ENCODE measurements at regions not wholly inside any gene's neighbourhood (a gene's known extent, or its start where the extent isn't known, plus 50 kb on each side); places are given as distances from the start of the nearest gene placed in this dataset.
A peak's percentile ranks its signal among the peaks of the same experiment; 100 is the strongest.

DNA sequence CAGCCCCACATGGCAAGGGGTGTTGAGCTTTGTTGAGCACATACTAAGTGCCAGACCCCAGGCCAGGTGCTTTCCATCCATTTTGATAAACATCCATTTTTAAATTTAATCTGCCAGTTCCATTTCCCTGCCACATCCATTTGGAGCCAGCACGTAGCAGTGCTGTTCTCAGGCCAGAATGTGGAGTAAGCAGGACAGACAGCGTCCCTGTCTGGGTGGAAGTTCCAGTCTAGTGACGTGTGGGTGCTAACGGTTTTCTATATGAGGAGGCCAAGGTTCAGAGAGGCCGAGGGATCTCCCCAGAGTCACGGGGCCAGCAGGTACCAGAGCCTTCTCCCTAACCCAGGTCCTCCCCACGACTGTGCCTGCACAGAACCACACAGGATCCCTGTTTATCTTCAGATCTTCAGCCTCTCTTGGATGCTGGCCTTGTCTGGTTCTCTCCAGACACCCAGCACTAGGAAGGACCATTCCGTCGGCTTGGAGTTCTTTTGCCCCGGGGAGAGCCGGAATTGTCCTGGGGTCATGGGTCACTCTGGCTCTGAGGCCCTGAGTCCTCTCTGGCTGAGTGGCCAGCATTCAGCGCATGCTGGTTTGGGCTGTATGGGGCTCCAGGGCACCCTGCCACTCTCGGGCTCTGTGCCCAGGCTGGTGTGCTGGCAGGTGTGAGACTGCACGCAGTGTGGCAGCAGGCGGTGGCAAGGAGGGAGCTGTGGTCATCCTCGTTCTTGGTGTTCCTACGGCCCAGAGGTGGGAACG is 63.6 kb upstream of the PPARA start:
- H3K4me1 ChIP-seq: peaks cover 20 to 100% (median 93%) of the 10 kb centered on the region in 4 donors
- H3K36me3 ChIP-seq: peaks cover 0 to 20% (median 7%) of the 10 kb centered on the region in 3 donors
- no peaks in the 10 kb centered on the region for H3K27me3 ChIP-seq
- no peaks in the 10 kb centered on the region for H3K9me3 ChIP-seq
- H3K27ac ChIP-seq: peak overlapping the region; percentile 97 to 99
- intact Hi-C loops (cut with DNase I; ENCODE audit: low total_unique reads): no loop called here
- TF ChIP-seq, protein P1, sequence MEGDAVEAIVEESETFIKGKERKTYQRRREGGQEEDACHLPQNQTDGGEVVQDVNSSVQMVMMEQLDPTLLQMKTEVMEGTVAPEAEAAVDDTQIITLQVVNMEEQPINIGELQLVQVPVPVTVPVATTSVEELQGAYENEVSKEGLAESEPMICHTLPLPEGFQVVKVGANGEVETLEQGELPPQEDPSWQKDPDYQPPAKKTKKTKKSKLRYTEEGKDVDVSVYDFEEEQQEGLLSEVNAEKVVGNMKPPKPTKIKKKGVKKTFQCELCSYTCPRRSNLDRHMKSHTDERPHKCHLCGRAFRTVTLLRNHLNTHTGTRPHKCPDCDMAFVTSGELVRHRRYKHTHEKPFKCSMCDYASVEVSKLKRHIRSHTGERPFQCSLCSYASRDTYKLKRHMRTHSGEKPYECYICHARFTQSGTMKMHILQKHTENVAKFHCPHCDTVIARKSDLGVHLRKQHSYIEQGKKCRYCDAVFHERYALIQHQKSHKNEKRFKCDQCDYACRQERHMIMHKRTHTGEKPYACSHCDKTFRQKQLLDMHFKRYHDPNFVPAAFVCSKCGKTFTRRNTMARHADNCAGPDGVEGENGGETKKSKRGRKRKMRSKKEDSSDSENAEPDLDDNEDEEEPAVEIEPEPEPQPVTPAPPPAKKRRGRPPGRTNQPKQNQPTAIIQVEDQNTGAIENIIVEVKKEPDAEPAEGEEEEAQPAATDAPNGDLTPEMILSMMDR (IDR thresholded peaks at IDR 0.05): no peak
- peak; percentile 35 to 83 for DNase-seq
- peak overlapping the region; percentile 30 to 40 for H3K4me3 ChIP-seq

DNA sequence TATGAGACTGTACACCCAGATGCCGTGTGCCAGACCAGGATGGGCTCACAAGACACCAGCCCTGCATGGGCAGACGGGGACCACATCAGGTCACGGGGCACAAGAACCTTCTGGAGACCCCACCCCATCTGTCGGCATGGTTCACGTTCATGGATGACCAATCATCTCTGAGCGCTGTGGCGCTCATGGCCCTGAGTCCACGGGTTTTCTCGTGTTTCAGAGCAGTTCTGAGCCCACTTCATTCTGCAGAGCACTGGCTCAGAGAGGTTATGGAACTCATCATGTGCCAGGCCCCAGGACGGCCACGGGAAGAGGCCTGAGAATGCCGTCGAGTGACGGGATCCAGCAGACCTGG is 63.0 kb upstream of the PPARA start:
- no peaks in the 10 kb centered on the region for H3K9me3 ChIP-seq
- H3K27ac ChIP-seq: peak overlapping the region; percentile 97 to 99
- DNase-seq: no peak
- peaks cover 20 to 100% (median 96%) of the 10 kb centered on the region in 4 donors for H3K4me1 ChIP-seq
- intact Hi-C loops (cut with DNase I; ENCODE audit: low total_unique reads): no loop called here
- TF ChIP-seq, protein P1 (IDR thresholded peaks at IDR 0.05): no peak
- peaks cover 0 to 26% (median 7%) of the 10 kb centered on the region in 3 donors for H3K36me3 ChIP-seq
- peak overlapping the region; percentile 27 to 40 for H3K4me3 ChIP-seq
- no peaks in the 10 kb centered on the region for H3K27me3 ChIP-seq

GRCh38 chr22:46087816-46088277 is 62.5 kb upstream of the PPARA start:
- Histone ChIP-seq H3K4me3 (peak overlapping the region; percentile 27 to 40), H3K9me3 (no peaks in the 10 kb centered on the region), H3K27ac (peak overlapping the region; percentile 97 to 99), H3K4me1 (peaks cover 20 to 100% (median 99%) of the 10 kb centered on the region in 4 donors), H3K27me3 (no peaks in the 10 kb centered on the region), H3K36me3 (peaks cover 0 to 30% (median 7%) of the 10 kb centered on the region in 3 donors)
- intact Hi-C loops (cut with DNase I; ENCODE audit: low total_unique reads): no loop called here
- TF ChIP-seq, protein P1 (IDR thresholded peaks at IDR 0.05): peak in 1 of 2 experiments; percentile 27
- DNase-seq: peak; percentile 93 to 98

DNA sequence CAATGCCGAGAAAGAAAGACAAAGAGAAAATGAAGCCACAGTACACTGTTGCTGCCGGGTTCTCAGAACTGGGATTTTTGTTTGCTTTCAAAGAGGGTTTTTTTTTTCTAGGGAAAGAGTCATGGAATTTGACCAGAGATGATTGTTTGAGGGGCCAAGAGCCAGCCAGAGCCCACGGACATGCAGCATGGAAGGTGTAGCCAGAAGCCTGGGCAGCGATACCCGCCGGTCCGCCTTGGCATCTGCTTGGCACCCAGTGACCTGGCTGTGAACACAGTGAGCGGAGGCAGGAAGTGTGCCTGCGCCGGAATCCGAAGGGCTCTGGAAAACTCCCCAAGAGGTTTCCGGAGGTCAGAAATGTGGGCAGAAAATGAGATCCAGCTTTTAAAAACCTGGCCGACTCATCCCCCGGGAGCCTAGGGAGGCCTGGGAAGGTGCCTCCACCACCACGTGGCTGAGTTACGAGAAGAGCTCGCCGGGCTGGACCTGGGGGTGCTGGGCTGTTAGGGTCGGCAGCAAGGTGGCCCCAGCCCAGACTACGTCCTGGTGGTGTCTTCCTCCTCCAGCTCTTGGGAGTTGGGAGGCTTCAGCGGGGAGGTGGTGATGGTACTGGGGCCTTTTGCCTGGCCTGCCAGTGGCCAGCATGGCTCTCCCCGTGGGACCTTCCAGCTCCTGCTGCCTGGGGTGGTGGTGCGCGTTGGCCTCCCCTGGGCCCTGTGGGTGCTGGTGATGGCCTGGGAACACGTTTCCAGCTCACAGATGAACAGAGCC is 61.6 kb upstream of the PPARA start:
- peaks cover 0 to 39% (median 8%) of the 10 kb centered on the region in 3 donors for H3K36me3 ChIP-seq
- intact Hi-C loops (cut with DNase I; ENCODE audit: low total_unique reads): no loop called here

GRCh38 chr22:46089426-46090035 is 60.8 kb upstream of the PPARA start:
- Histone ChIP-seq H3K27me3 (no peaks in the 10 kb centered on the region), H3K4me3 (peak overlapping the region; percentile 1 to 40), H3K4me1 (peaks cover 28 to 100% (median 99%) of the 10 kb centered on the region in 4 donors), H3K36me3 (peaks cover 0 to 41% (median 15%) of the 10 kb centered on the region in 3 donors), H3K9me3 (no peaks in the 10 kb centered on the region), H3K27ac (peak overlapping the region; percentile 97 to 99)
- DNase-seq: peak in 1 of 2 donors; percentile 17
- TF ChIP-seq, protein P1 (IDR thresholded peaks at IDR 0.05): no peak
- intact Hi-C loops (cut with DNase I; ENCODE audit: low total_unique reads): no loop called here

More for the DNA sequence above, 61.6 kb upstream of the PPARA start:
- TF ChIP-seq, protein P1 (IDR thresholded peaks at IDR 0.05): no peak
- Histone ChIP-seq H3K4me1 (peaks cover 24 to 100% (median 99%) of the 10 kb centered on the region in 4 donors), H3K9me3 (no peaks in the 10 kb centered on the region), H3K27me3 (no peaks in the 10 kb centered on the region), H3K4me3 (peak overlapping the region; percentile 27 to 40), H3K27ac (peak overlapping the region; percentile 97 to 99)
- DNase-seq: peak; percentile 47 to 91

All from tibial artery (tissue), 4 donors.